Left ventricle myocardium inferior (tissue), 1 donor: ENCODE measurements at regions not wholly inside any gene's neighbourhood (a gene's known extent, or its start where the extent isn't known, plus 50 kb on each side); places are given as distances from the start of the nearest gene placed in this dataset.

Source experiments
- DNase-seq: peaks from one replicate; pipeline ENCODE4 v3.0.0-alpha.2; 2020
- H3K27ac ChIP-seq: fragments of 200-600 bp; replicated peaks from 2 replicates; pipeline ENCODE4 v1.8.0; 2021
- H3K27me3 ChIP-seq: fragments of 200-600 bp; 2 replicates; pipeline ENCODE4 v1.8.0; 2021; ENCODE audit warnings: low read depth
- H3K36me3 ChIP-seq: fragments of 200-600 bp; 2 replicates; pipeline ENCODE4 v1.8.0; 2021
- H3K4me1 ChIP-seq: fragments of 200-600 bp; 2 replicates; pipeline ENCODE4 v1.8.0; 2021
- H3K4me3 ChIP-seq: fragments of 200-600 bp; 2 replicates; pipeline ENCODE4 v1.8.0; 2021; ENCODE audit warnings: mild to moderate bottlenecking, moderate library complexity
- H3K9me3 ChIP-seq: fragments of 200-600 bp; replicated peaks from 2 replicates; pipeline ENCODE4 v1.8.0; 2021
- CTCF ChIP-seq: fragments of 200-600 bp; IDR thresholded peaks from 2 replicates; pipeline ENCODE4 v1.8.0; 2021; ENCODE audit warnings: antibody characterized with exemption, mild to moderate bottlenecking, borderline replicate concordance
- intact Hi-C: fragments of 100-400 bp; cut with micrococcal nuclease; formaldehyde crosslinking; loops from one replicate; pipeline ENCODE4 v1.11.0; 2022
- donor health status: DM: no; HTN: yes; CAD: no; lungs with severe emphysema.

- TF ChIP-seq CTCF: no peak
- intact Hi-C loops: no loop called here
- Histone ChIP-seq H3K9me3 (no peaks in the 10 kb centered on the region), H3K27ac (no peak overlapping the region), H3K27me3 (no peaks in the 10 kb centered on the region), H3K4me3 (no peak overlapping the region), H3K36me3 (no peaks in the 10 kb centered on the region), H3K4me1 (no peaks in the 10 kb centered on the region)
- no peak for DNase-seq
These were observed 542.9 kb downstream of the LRRC70 start for GRCh38 chr5:63121471-63121870.

- H3K36me3 ChIP-seq: no peaks in the 10 kb centered on the region
- no peak for DNase-seq
- intact Hi-C loops: no loop called here
- TF ChIP-seq CTCF: no peak
- H3K27me3 ChIP-seq: no peaks in the 10 kb centered on the region
- H3K9me3 ChIP-seq: no peaks in the 10 kb centered on the region
- no peaks in the 10 kb centered on the region for H3K4me1 ChIP-seq
- H3K4me3 ChIP-seq: no peak overlapping the region
- no peak overlapping the region for H3K27ac ChIP-seq
These were observed 539.6 kb downstream of the LRRC70 start for GRCh38 chr5:63118221-63118620.

GRCh38 chr5:63111891-63112290 lies 533.3 kb downstream of the LRRC70 start:
- Histone ChIP-seq H3K4me1 (no peaks in the 10 kb centered on the region), H3K4me3 (no peak overlapping the region), H3K36me3 (no peaks in the 10 kb centered on the region), H3K27me3 (no peaks in the 10 kb centered on the region), H3K9me3 (no peaks in the 10 kb centered on the region), H3K27ac (no peak overlapping the region)
- DNase-seq: no peak
- no peak for TF ChIP-seq CTCF
- intact Hi-C loops: no loop called here

- H3K36me3 ChIP-seq: no peaks in the 10 kb centered on the region
- H3K4me3 ChIP-seq: no peak overlapping the region
- no peaks in the 10 kb centered on the region for H3K27me3 ChIP-seq
- no peak overlapping the region for H3K27ac ChIP-seq
- intact Hi-C loops: no loop called here
- no peak for DNase-seq
- H3K9me3 ChIP-seq: no peaks in the 10 kb centered on the region
- no peaks in the 10 kb centered on the region for H3K4me1 ChIP-seq
- TF ChIP-seq CTCF: no peak
These were observed 523.3 kb downstream of the LRRC70 start for GRCh38 chr5:63101870-63102269.

- Histone ChIP-seq H3K27me3 (no peaks in the 10 kb centered on the region), H3K4me3 (no peak overlapping the region), H3K9me3 (peaks cover 3% of the 10 kb centered on the region), H3K36me3 (no peaks in the 10 kb centered on the region), H3K4me1 (no peaks in the 10 kb centered on the region), H3K27ac (no peak overlapping the region)
- intact Hi-C loops: no loop called here
- no peak for DNase-seq
- TF ChIP-seq CTCF: no peak
These were observed 518.7 kb downstream of the LRRC70 start for GRCh38 chr5:63097286-63097685.

GRCh38 chr5:63094730-63095129 lies 516.1 kb downstream of the LRRC70 start:
- intact Hi-C loops: no loop called here
- Histone ChIP-seq H3K27ac (no peak overlapping the region), H3K4me3 (no peak overlapping the region), H3K4me1 (no peaks in the 10 kb centered on the region), H3K36me3 (no peaks in the 10 kb centered on the region), H3K9me3 (peaks cover 15% of the 10 kb centered on the region), H3K27me3 (no peaks in the 10 kb centered on the region)
- no peak for DNase-seq
- TF ChIP-seq CTCF: no peak
